H1 (cell line): ENCODE measurements at regions not wholly inside any gene's neighbourhood (a gene's known extent, or its start where the extent isn't known, plus 50 kb on each side); places are given as distances from the start of the nearest gene placed in this dataset.

ENCODE experiments used
- CHD2 ChIP-seq: IDR thresholded peaks from 2 replicates; pipeline ENCODE4 v1.6.1; 2012; ENCODE audit warnings: low read length, improper control_type of control experiment
- SP2 ChIP-seq: IDR thresholded peaks from 2 replicates; pipeline ENCODE4 v1.6.1; 2012; ENCODE audit warnings: mild to moderate bottlenecking, low read length, inconsistent platforms
- SP4 ChIP-seq: IDR thresholded peaks from 2 replicates; pipeline ENCODE4 v1.6.1; 2012; ENCODE audit warnings: low read length, inconsistent platforms
- TF ChIP-seq, protein P1 (sequence below): fragments of 300-600 bp; sonication (generic); IDR thresholded peaks from 2 replicates; pipeline ENCODE4 v1.7.1; 2012; ENCODE audit warnings: low read length, moderate library complexity, mild to moderate bottlenecking, inconsistent platforms; ENCODE audit not compliant: insufficient replicate concordance

DNA sequence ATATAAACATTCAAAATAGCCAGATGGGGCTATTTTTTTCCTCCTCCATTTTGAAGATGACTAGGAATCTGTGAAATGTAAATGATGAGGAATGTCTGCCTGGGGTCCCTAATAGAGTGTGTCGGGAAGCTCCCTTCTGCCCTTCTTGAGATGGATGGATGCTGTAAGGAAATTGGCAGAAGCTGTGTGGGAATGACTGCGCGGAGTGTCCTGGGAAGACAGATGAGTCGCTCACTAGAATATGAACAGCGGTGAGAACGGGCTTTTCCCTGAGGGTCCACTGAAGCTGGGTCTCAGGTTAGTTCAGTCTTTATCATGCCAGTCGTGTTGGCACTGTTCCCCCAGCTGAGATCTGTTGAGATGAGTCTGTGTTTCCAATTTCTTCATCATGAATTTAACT lies 75.1 kb upstream of the PLPP4 start (continued):
- TF ChIP-seq, protein P1, sequence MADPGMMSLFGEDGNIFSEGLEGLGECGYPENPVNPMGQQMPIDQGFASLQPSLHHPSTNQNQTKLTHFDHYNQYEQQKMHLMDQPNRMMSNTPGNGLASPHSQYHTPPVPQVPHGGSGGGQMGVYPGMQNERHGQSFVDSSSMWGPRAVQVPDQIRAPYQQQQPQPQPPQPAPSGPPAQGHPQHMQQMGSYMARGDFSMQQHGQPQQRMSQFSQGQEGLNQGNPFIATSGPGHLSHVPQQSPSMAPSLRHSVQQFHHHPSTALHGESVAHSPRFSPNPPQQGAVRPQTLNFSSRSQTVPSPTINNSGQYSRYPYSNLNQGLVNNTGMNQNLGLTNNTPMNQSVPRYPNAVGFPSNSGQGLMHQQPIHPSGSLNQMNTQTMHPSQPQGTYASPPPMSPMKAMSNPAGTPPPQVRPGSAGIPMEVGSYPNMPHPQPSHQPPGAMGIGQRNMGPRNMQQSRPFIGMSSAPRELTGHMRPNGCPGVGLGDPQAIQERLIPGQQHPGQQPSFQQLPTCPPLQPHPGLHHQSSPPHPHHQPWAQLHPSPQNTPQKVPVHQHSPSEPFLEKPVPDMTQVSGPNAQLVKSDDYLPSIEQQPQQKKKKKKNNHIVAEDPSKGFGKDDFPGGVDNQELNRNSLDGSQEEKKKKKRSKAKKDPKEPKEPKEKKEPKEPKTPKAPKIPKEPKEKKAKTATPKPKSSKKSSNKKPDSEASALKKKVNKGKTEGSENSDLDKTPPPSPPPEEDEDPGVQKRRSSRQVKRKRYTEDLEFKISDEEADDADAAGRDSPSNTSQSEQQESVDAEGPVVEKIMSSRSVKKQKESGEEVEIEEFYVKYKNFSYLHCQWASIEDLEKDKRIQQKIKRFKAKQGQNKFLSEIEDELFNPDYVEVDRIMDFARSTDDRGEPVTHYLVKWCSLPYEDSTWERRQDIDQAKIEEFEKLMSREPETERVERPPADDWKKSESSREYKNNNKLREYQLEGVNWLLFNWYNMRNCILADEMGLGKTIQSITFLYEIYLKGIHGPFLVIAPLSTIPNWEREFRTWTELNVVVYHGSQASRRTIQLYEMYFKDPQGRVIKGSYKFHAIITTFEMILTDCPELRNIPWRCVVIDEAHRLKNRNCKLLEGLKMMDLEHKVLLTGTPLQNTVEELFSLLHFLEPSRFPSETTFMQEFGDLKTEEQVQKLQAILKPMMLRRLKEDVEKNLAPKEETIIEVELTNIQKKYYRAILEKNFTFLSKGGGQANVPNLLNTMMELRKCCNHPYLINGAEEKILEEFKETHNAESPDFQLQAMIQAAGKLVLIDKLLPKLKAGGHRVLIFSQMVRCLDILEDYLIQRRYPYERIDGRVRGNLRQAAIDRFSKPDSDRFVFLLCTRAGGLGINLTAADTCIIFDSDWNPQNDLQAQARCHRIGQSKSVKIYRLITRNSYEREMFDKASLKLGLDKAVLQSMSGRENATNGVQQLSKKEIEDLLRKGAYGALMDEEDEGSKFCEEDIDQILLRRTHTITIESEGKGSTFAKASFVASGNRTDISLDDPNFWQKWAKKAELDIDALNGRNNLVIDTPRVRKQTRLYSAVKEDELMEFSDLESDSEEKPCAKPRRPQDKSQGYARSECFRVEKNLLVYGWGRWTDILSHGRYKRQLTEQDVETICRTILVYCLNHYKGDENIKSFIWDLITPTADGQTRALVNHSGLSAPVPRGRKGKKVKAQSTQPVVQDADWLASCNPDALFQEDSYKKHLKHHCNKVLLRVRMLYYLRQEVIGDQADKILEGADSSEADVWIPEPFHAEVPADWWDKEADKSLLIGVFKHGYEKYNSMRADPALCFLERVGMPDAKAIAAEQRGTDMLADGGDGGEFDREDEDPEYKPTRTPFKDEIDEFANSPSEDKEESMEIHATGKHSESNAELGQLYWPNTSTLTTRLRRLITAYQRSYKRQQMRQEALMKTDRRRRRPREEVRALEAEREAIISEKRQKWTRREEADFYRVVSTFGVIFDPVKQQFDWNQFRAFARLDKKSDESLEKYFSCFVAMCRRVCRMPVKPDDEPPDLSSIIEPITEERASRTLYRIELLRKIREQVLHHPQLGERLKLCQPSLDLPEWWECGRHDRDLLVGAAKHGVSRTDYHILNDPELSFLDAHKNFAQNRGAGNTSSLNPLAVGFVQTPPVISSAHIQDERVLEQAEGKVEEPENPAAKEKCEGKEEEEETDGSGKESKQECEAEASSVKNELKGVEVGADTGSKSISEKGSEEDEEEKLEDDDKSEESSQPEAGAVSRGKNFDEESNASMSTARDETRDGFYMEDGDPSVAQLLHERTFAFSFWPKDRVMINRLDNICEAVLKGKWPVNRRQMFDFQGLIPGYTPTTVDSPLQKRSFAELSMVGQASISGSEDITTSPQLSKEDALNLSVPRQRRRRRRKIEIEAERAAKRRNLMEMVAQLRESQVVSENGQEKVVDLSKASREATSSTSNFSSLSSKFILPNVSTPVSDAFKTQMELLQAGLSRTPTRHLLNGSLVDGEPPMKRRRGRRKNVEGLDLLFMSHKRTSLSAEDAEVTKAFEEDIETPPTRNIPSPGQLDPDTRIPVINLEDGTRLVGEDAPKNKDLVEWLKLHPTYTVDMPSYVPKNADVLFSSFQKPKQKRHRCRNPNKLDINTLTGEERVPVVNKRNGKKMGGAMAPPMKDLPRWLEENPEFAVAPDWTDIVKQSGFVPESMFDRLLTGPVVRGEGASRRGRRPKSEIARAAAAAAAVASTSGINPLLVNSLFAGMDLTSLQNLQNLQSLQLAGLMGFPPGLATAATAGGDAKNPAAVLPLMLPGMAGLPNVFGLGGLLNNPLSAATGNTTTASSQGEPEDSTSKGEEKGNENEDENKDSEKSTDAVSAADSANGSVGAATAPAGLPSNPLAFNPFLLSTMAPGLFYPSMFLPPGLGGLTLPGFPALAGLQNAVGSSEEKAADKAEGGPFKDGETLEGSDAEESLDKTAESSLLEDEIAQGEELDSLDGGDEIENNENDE: no peak
- TF ChIP-seq CHD2 (no peak), SP4 (no peak), SP2 (no peak)
- TF ChIP-seq, all 59 proteins: peak for 0
